HK-2 (cell line): ENCODE measurements at regions not wholly inside any gene's neighbourhood (a gene's known extent, or its start where the extent isn't known, plus 50 kb on each side); places are given as distances from the start of the nearest gene placed in this dataset.
"Not testable (repeated sequence)": the region's sequence is repeated elsewhere in the genome, so short reads cannot be mapped to it uniquely, and the experiment has no call there.

Experiments used
- DNase-seq: peaks from one replicate; pipeline ENCODE4 v3.0.0-alpha.2; 2018; ENCODE audit not compliant: unreplicated experiment

- DNase-seq, result peak; percentile 30
Observed at GRCh38 chr11:128157423-128158298, 429.7 kb downstream of the ETS1 start.

GRCh38 chr11:128156486-128156885, 430.9 kb downstream of the ETS1 start:
- no peak for DNase-seq

- DNase-seq, result no peak
Observed at GRCh38 chr11:128155590-128155989, 431.8 kb downstream of the ETS1 start.

- DNase-seq, result no peak
Observed at GRCh38 chr11:128153697-128154048, 433.7 kb downstream of the ETS1 start.

- no peak for DNase-seq
Observed at GRCh38 chr11:128152796-128153696, 434.3 kb downstream of the ETS1 start.

GRCh38 chr11:128151780-128152179, 435.6 kb downstream of the ETS1 start:
- DNase-seq, result no peak

- no peak for DNase-seq
Observed at GRCh38 chr11:128151338-128151737, 436.0 kb downstream of the ETS1 start.

- no peak for DNase-seq
Observed at GRCh38 chr11:128148208-128148607, 439.1 kb downstream of the ETS1 start.

- DNase-seq, result no peak
Observed at GRCh38 chr11:128146926-128147605, 440.3 kb downstream of the ETS1 start.

- not testable (repeated sequence) for DNase-seq
Observed at GRCh38 chr11:128140293-128140692, 447.1 kb downstream of the ETS1 start.

GRCh38 chr11:128135451-128135850, 451.9 kb downstream of the ETS1 start:
- DNase-seq, result no peak

GRCh38 chr11:128133501-128133900, 453.9 kb downstream of the ETS1 start:
- DNase-seq, result no peak

GRCh38 chr11:128130052-128130451, 457.3 kb downstream of the ETS1 start:
- no peak for DNase-seq

GRCh38 chr11:128125723-128126122, 461.6 kb downstream of the ETS1 start:
- DNase-seq, result no peak

GRCh38 chr11:128116885-128117284, 470.5 kb downstream of the ETS1 start:
- no peak for DNase-seq

GRCh38 chr11:128116447-128116846, 470.9 kb downstream of the ETS1 start:
- DNase-seq, result no peak

- no peak for DNase-seq
Observed at GRCh38 chr11:128105950-128106349, 481.4 kb downstream of the ETS1 start.

- DNase-seq, result no peak
Observed at GRCh38 chr11:128105511-128105910, 481.8 kb downstream of the ETS1 start.

- DNase-seq, result no peak
Observed at GRCh38 chr11:128103278-128103873, 484.0 kb downstream of the ETS1 start.

- DNase-seq, result no peak
Observed at GRCh38 chr11:128098781-128099180, 488.6 kb downstream of the ETS1 start.

- no peak for DNase-seq
Observed at GRCh38 chr11:128095466-128095981, 491.8 kb downstream of the ETS1 start.

- no peak for DNase-seq
Observed at GRCh38 chr11:128093689-128094088, 493.7 kb downstream of the ETS1 start.
